ENCODE measurements at regions not wholly inside any gene's neighbourhood (a gene's known extent, or its start where the extent isn't known, plus 50 kb on each side); places are given as distances from the start of the nearest gene placed in this dataset.

- Histone ChIP-seq H3K27ac (replicated peaks; ENCODE audit: low read length) (no peak overlapping the region), H4K8ac (ENCODE audit: low read depth, low read length) (no peak overlapping the region), H3K79me1 (ENCODE audit: low read depth, low read length) (no peaks in the 10 kb centered on the region), H3K4ac (ENCODE audit: low read length) (no peak overlapping the region), H2BK5ac (ENCODE audit: low read length) (no peak overlapping the region), H3K4me3 (ENCODE audit: low read length in 2 of 2) (no peak overlapping the region), H3K27me3 (ENCODE audit: control insufficient read depth in 3 of 3, insufficient read depth in 3 of 3, low read depth in 1 of 3, low read length in 3 of 3) (peaks cover 0 to 3% (median 0%) of the 10 kb centered on the region in 3 experiments), H3K4me1 (ENCODE audit: control insufficient read depth in 2 of 2, insufficient read depth in 1 of 2, low read depth in 1 of 2, low read length in 2 of 2) (no peaks in the 10 kb centered on the region), H2AK5ac (ENCODE audit: low read depth, low read length) (no peak overlapping the region), H2AFZ (ENCODE audit: low read length) (no peak overlapping the region), H2BK15ac (ENCODE audit: low read length) (no peak overlapping the region), H3K9ac (ENCODE audit: low read depth, low read length, poor library complexity) (no peak overlapping the region), H3K9me3 (replicated peaks in 1 of 2; ENCODE audit: control insufficient read depth in 2 of 2, insufficient read depth in 1 of 2, low read depth in 1 of 2, low read length in 2 of 2) (no peaks in the 10 kb centered on the region), H3K23ac (ENCODE audit: low read depth, low read length, poor library complexity) (no peak overlapping the region), H3K36me3 (replicated peaks in 1 of 2; ENCODE audit: control insufficient read depth in 2 of 2, insufficient read depth in 2 of 2, low read length in 2 of 2) (no peaks in the 10 kb centered on the region), H4K91ac (ENCODE audit: low read depth, low read length, poor library complexity) (no peak overlapping the region), H3K4me2 (ENCODE audit: insufficient read depth, low read length, poor library complexity, severe bottlenecking) (no peak overlapping the region), H2BK120ac (ENCODE audit: low read depth, low read length) (no peak overlapping the region), H3K14ac (ENCODE audit: low read length) (no peak overlapping the region), H3K18ac (ENCODE audit: low read length) (no peak overlapping the region), H2BK12ac (ENCODE audit: low read length) (no peak overlapping the region)
- no CpG with 5 or more reads among the region's 5 CpGs for WGBS, 2 donors (ENCODE audit: extremely low coverage in 2 of 2, insufficient read length in 2 of 2, insufficient replicate concordance in 1 of 2)
- DNase-seq (ENCODE audit: low spot score): no peak
These were observed 95.5 kb upstream of the TENM4 start for GRCh38 chr11:79536155-79536917.

DNA sequence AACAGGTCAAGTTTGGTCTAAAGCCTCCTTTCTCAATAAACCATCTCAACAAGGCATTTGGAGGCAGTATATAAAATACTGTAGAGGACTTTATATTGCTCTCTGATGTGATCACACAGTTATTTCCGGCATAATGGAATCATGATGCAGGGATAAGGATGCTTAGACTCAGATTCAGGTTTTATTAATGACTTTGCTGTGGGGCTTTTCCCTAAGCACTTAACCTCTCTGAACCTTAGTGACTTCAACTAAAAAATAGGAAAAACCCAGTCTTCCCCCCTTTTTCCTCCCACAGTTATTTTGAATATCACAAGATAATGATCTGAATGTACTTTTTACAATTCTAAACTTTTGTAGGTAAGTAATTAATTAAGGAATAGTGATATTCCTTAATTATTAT is 94.8 kb upstream of the TENM4 start:
- Histone ChIP-seq H2BK5ac (ENCODE audit: low read length) (no peak overlapping the region), H3K4ac (ENCODE audit: low read length) (no peak overlapping the region), H3K27me3 (ENCODE audit: control insufficient read depth in 3 of 3, insufficient read depth in 3 of 3, low read depth in 1 of 3, low read length in 3 of 3) (peaks cover 0 to 3% (median 0%) of the 10 kb centered on the region in 3 experiments), H2BK15ac (ENCODE audit: low read length) (no peak overlapping the region), H2BK12ac (ENCODE audit: low read length) (no peak overlapping the region), H3K4me3 (ENCODE audit: low read length in 2 of 2) (no peak overlapping the region), H3K27ac (replicated peaks; ENCODE audit: low read length) (no peak overlapping the region), H3K9ac (ENCODE audit: low read depth, low read length, poor library complexity) (no peak overlapping the region), H3K4me1 (ENCODE audit: control insufficient read depth in 2 of 2, insufficient read depth in 1 of 2, low read depth in 1 of 2, low read length in 2 of 2) (no peaks in the 10 kb centered on the region), H2AK5ac (ENCODE audit: low read depth, low read length) (no peak overlapping the region), H4K8ac (ENCODE audit: low read depth, low read length) (no peak overlapping the region), H3K36me3 (replicated peaks in 1 of 2; ENCODE audit: control insufficient read depth in 2 of 2, insufficient read depth in 2 of 2, low read length in 2 of 2) (no peaks in the 10 kb centered on the region), H4K91ac (ENCODE audit: low read depth, low read length, poor library complexity) (no peak overlapping the region), H3K23ac (ENCODE audit: low read depth, low read length, poor library complexity) (no peak overlapping the region), H2AFZ (ENCODE audit: low read length) (no peak overlapping the region), H3K4me2 (ENCODE audit: insufficient read depth, low read length, poor library complexity, severe bottlenecking) (no peak overlapping the region), H3K18ac (ENCODE audit: low read length) (no peak overlapping the region), H3K14ac (ENCODE audit: low read length) (no peak overlapping the region), H3K9me3 (replicated peaks in 1 of 2; ENCODE audit: control insufficient read depth in 2 of 2, insufficient read depth in 1 of 2, low read depth in 1 of 2, low read length in 2 of 2) (no peaks in the 10 kb centered on the region), H2BK120ac (ENCODE audit: low read depth, low read length) (no peak overlapping the region), H3K79me1 (ENCODE audit: low read depth, low read length) (no peaks in the 10 kb centered on the region)
- WGBS, 2 donors (ENCODE audit: extremely low coverage in 2 of 2, insufficient read length in 2 of 2, insufficient replicate concordance in 1 of 2): no CpG with 5 or more reads among the region's 1 CpG
- DNase-seq (ENCODE audit: low spot score): no peak

DNA sequence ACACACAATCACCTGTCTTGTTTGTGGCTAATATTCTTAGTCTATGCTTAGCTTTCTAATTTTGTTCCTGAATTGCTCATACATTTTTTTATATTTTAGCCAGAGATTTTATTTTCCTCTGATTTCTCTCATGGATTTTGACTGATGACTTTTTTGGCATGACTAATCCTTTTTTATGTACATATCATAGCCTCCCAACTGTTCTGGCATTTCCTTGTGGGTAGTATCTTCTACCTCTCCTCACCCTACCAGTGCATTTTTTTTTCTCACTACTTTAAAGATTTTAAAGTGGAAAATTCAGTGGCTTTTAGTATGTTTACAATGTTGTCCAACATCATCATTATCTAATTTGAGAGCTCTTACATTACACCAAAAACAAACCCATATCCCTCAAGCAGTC is 84.4 kb upstream of the TENM4 start:
- H4K91ac ChIP-seq (ENCODE audit: low read depth, low read length, poor library complexity): no peak overlapping the region
- no peak overlapping the region for H2AK5ac ChIP-seq (ENCODE audit: low read depth, low read length)
- DNase-seq (ENCODE audit: low spot score): no peak
- no peak overlapping the region for H4K8ac ChIP-seq (ENCODE audit: low read depth, low read length)
- H3K14ac ChIP-seq (ENCODE audit: low read length): no peak overlapping the region
- peaks cover 0 to 4% of the 10 kb centered on the region in 2 donors for H3K4me1 ChIP-seq (ENCODE audit: control insufficient read depth in 2 of 2, insufficient read depth in 1 of 2, low read depth in 1 of 2, low read length in 2 of 2)
- H3K18ac ChIP-seq (ENCODE audit: low read length): no peak overlapping the region
- no peak overlapping the region for H3K23ac ChIP-seq (ENCODE audit: low read depth, low read length, poor library complexity)
- H2BK15ac ChIP-seq (ENCODE audit: low read length): no peak overlapping the region
- H3K27me3 ChIP-seq (ENCODE audit: control insufficient read depth in 3 of 3, insufficient read depth in 3 of 3, low read depth in 1 of 3, low read length in 3 of 3): peaks cover 0 to 1% (median 0%) of the 10 kb centered on the region in 3 experiments
- no peak overlapping the region for H3K4me2 ChIP-seq (ENCODE audit: insufficient read depth, low read length, poor library complexity, severe bottlenecking)
- H3K9ac ChIP-seq (ENCODE audit: low read depth, low read length, poor library complexity): no peak overlapping the region
- no peak overlapping the region for H2AFZ ChIP-seq (ENCODE audit: low read length)
- H2BK120ac ChIP-seq (ENCODE audit: low read depth, low read length): no peak overlapping the region
- H3K4ac ChIP-seq (ENCODE audit: low read length): no peak overlapping the region
- no peak overlapping the region for H2BK12ac ChIP-seq (ENCODE audit: low read length)
- H3K9me3 ChIP-seq (replicated peaks in 1 of 2; ENCODE audit: control insufficient read depth in 2 of 2, insufficient read depth in 1 of 2, low read depth in 1 of 2, low read length in 2 of 2): no peaks in the 10 kb centered on the region
- H3K79me1 ChIP-seq (ENCODE audit: low read depth, low read length): no peaks in the 10 kb centered on the region
- H3K4me3 ChIP-seq (ENCODE audit: low read length in 2 of 2): no peak overlapping the region
- no peaks in the 10 kb centered on the region for H3K36me3 ChIP-seq (replicated peaks in 1 of 2; ENCODE audit: control insufficient read depth in 2 of 2, insufficient read depth in 2 of 2, low read length in 2 of 2)
- H3K27ac ChIP-seq (replicated peaks; ENCODE audit: low read length): no peak overlapping the region
- no peak overlapping the region for H2BK5ac ChIP-seq (ENCODE audit: low read length)

- H3K79me1 ChIP-seq (ENCODE audit: low read depth, low read length): no peaks in the 10 kb centered on the region
- no peak overlapping the region for H3K27ac ChIP-seq (replicated peaks; ENCODE audit: low read length)
- no peak overlapping the region for H3K9ac ChIP-seq (ENCODE audit: low read depth, low read length, poor library complexity)
- H3K23ac ChIP-seq (ENCODE audit: low read depth, low read length, poor library complexity): no peak overlapping the region
- no peaks in the 10 kb centered on the region for H3K9me3 ChIP-seq (replicated peaks in 1 of 2; ENCODE audit: control insufficient read depth in 2 of 2, insufficient read depth in 1 of 2, low read depth in 1 of 2, low read length in 2 of 2)
- H2BK12ac ChIP-seq (ENCODE audit: low read length): no peak overlapping the region
- H3K4me2 ChIP-seq (ENCODE audit: insufficient read depth, low read length, poor library complexity, severe bottlenecking): no peak overlapping the region
- H2BK120ac ChIP-seq (ENCODE audit: low read depth, low read length): no peak overlapping the region
- no peak overlapping the region for H2AK5ac ChIP-seq (ENCODE audit: low read depth, low read length)
- H2BK5ac ChIP-seq (ENCODE audit: low read length): no peak overlapping the region
- WGBS, 2 donors (ENCODE audit: extremely low coverage in 2 of 2, insufficient read length in 2 of 2, insufficient replicate concordance in 1 of 2): no CpG with 5 or more reads among the region's 1 CpG
- H4K8ac ChIP-seq (ENCODE audit: low read depth, low read length): no peak overlapping the region
- H3K4me3 ChIP-seq (ENCODE audit: low read length in 2 of 2): no peak overlapping the region
- H4K91ac ChIP-seq (ENCODE audit: low read depth, low read length, poor library complexity): no peak overlapping the region
- no peak overlapping the region for H3K14ac ChIP-seq (ENCODE audit: low read length)
- no peak overlapping the region for H3K4ac ChIP-seq (ENCODE audit: low read length)
- H3K36me3 ChIP-seq (replicated peaks in 1 of 2; ENCODE audit: control insufficient read depth in 2 of 2, insufficient read depth in 2 of 2, low read length in 2 of 2): no peaks in the 10 kb centered on the region
- H3K27me3 ChIP-seq (ENCODE audit: control insufficient read depth in 3 of 3, insufficient read depth in 3 of 3, low read depth in 1 of 3, low read length in 3 of 3): peaks cover 0 to 1% (median 0%) of the 10 kb centered on the region in 3 experiments
- no peak overlapping the region for H3K18ac ChIP-seq (ENCODE audit: low read length)
- no peak for DNase-seq (ENCODE audit: low spot score)
- no peak overlapping the region for H2BK15ac ChIP-seq (ENCODE audit: low read length)
- H2AFZ ChIP-seq (ENCODE audit: low read length): no peak overlapping the region
- H3K4me1 ChIP-seq (ENCODE audit: control insufficient read depth in 2 of 2, insufficient read depth in 1 of 2, low read depth in 1 of 2, low read length in 2 of 2): peaks cover 0 to 4% of the 10 kb centered on the region in 2 donors
These were observed 81.8 kb upstream of the TENM4 start for GRCh38 chr11:79522626-79523025.
